ENCODE measurements at regions not wholly inside any gene's neighbourhood (a gene's known extent, or its start where the extent isn't known, plus 50 kb on each side); places are given as distances from the start of the nearest gene placed in this dataset.

- no peak for DNase-seq (ENCODE audit: low spot score)
- TF ChIP-seq CTCF (IDR thresholded peaks at IDR 0.05; ENCODE audit: extremely low read depth, insufficient read depth, missing control alignments), result no peak
- in situ Hi-C loops (cut with MboI; ENCODE audit: low pct_unique_long_range_greater_than_20kb, low sequenced_read_pairs, unreplicated experiment), result no loop called here
These were observed 49.7 kb downstream of the KLF12 start for GRCh38 chr13:74084375-74084935.

- in situ Hi-C loops (cut with MboI; ENCODE audit: low pct_unique_long_range_greater_than_20kb, low sequenced_read_pairs, unreplicated experiment), result no loop called here
- TF ChIP-seq CTCF (IDR thresholded peaks at IDR 0.05; ENCODE audit: extremely low read depth, insufficient read depth, missing control alignments), result no peak
- no peak for DNase-seq (ENCODE audit: low spot score)
These were observed 51.5 kb downstream of the KLF12 start for GRCh38 chr13:74082741-74083160.

- in situ Hi-C loops (cut with MboI; ENCODE audit: low pct_unique_long_range_greater_than_20kb, low sequenced_read_pairs, unreplicated experiment), result no loop called here
These were observed 53.4 kb downstream of the KLF12 start for GRCh38 chr13:74080762-74081161.

GRCh38 chr13:74077792-74078191 is 56.4 kb downstream of the KLF12 start:
- in situ Hi-C loops (cut with MboI; ENCODE audit: low pct_unique_long_range_greater_than_20kb, low sequenced_read_pairs, unreplicated experiment), result no loop called here
- no peak for TF ChIP-seq CTCF (IDR thresholded peaks at IDR 0.05; ENCODE audit: extremely low read depth, insufficient read depth, missing control alignments)
- no peak for DNase-seq (ENCODE audit: low spot score)

More at GRCh38 chr13:74080762-74081161, 53.4 kb downstream of the KLF12 start:
- TF ChIP-seq CTCF (IDR thresholded peaks at IDR 0.05; ENCODE audit: extremely low read depth, insufficient read depth, missing control alignments), result no peak
- no peak for DNase-seq (ENCODE audit: low spot score)

- DNase-seq (ENCODE audit: low spot score), result no peak
- no peak for TF ChIP-seq CTCF (IDR thresholded peaks at IDR 0.05; ENCODE audit: extremely low read depth, insufficient read depth, missing control alignments)
- in situ Hi-C loops (cut with MboI; ENCODE audit: low pct_unique_long_range_greater_than_20kb, low sequenced_read_pairs, unreplicated experiment), result no loop called here
These were observed 56.8 kb downstream of the KLF12 start for GRCh38 chr13:74077375-74077774.

- TF ChIP-seq CTCF (IDR thresholded peaks at IDR 0.05; ENCODE audit: extremely low read depth, insufficient read depth, missing control alignments), result no peak
- in situ Hi-C loops (cut with MboI; ENCODE audit: low pct_unique_long_range_greater_than_20kb, low sequenced_read_pairs, unreplicated experiment), result no loop called here
- DNase-seq (ENCODE audit: low spot score), result no peak
These were observed 59.5 kb downstream of the KLF12 start for GRCh38 chr13:74074723-74075122.

GRCh38 chr13:74073274-74073673 is 60.9 kb downstream of the KLF12 start:
- in situ Hi-C loops (cut with MboI; ENCODE audit: low pct_unique_long_range_greater_than_20kb, low sequenced_read_pairs, unreplicated experiment), result no loop called here
- TF ChIP-seq CTCF (IDR thresholded peaks at IDR 0.05; ENCODE audit: extremely low read depth, insufficient read depth, missing control alignments), result no peak
- no peak for DNase-seq (ENCODE audit: low spot score)
